Heart right ventricle (tissue), 16 donors: ENCODE measurements at regions not wholly inside any gene's neighbourhood (a gene's known extent, or its start where the extent isn't known, plus 50 kb on each side); places are given as distances from the start of the nearest gene placed in this dataset.

ENCODE experiments used
- ATAC-seq, 8 donors: fragments of 200-7000 bp; cut with Tn5 transposase; one replicate each; pipeline ENCODE4 v1.9.1; 2020; ENCODE audit warnings: mild to moderate bottlenecking in 8 of 8, moderate library complexity in 8 of 8, moderate number of reproducible peaks in 1 of 8
- DNase-seq, 2 donors: peaks; one replicate each; pipeline ENCODE4 v3.0.0-alpha.2; 2020
- H3K27ac ChIP-seq, 10 donors: fragments of 200-600 bp; sonication (generic) in 2 of 10; one replicate each; pipeline versions ENCODE4 v1.5.0 to v1.8.0; 2020 to 2022; ENCODE audit warnings: mild to moderate bottlenecking in 3 of 10
- H3K27me3 ChIP-seq, 7 donors: fragments of 200-600 bp; one replicate each; pipeline ENCODE4 v1.8.0; 2021 to 2022; ENCODE audit warnings: mild to moderate bottlenecking in 2 of 7
- H3K36me3 ChIP-seq, 9 donors: fragments of 200-600 bp; sonication (generic) in 1 of 9; one replicate each; pipeline versions ENCODE4 v1.5.0 to v1.8.0; 2020 to 2022; ENCODE audit warnings: mild to moderate bottlenecking in 2 of 9
- H3K4me1 ChIP-seq, 9 donors: fragments of 200-600 bp; sonication (generic) in 1 of 9; one replicate each; pipeline versions ENCODE4 v1.5.0 to v1.8.0; 2020 to 2022; ENCODE audit warnings: mild to moderate bottlenecking in 4 of 9
- H3K4me3 ChIP-seq, 10 donors: fragments of 200-600 bp; sonication (generic) in 2 of 10; one replicate each; pipeline versions ENCODE4 v1.5.0 to v1.8.0; 2020 to 2022; ENCODE audit warnings: mild to moderate bottlenecking in 7 of 10, moderate library complexity in 2 of 10
- H3K9me3 ChIP-seq, 11 donors: fragments of 200-600 bp in 10 of 11; sonication (generic) in 2 of 11; one replicate each; pipeline versions ENCODE4 v1.5.0 to v1.8.0; 2013 to 2022; ENCODE audit warnings: mild to moderate bottlenecking in 2 of 11, control low read depth in 1 of 11, moderate library complexity in 1 of 11
- CTCF ChIP-seq, 9 donors: fragments of 200-600 bp; sonication (generic) in 2 of 9; IDR thresholded peaks; one replicate each; pipeline versions ENCODE4 v1.5.0 to v1.8.0; 2021 to 2022; ENCODE audit warnings: antibody characterized with exemption in 9 of 9, mild to moderate bottlenecking in 5 of 9, moderate library complexity in 1 of 9
- WGBS, 2 donors: extraction: QIAGEN DNeasy Blood & Tissue Kit; methylation state at CpG; one replicate each; pipeline ENCODE4 v1.1.7; 2013; ENCODE audit warnings: inconsistent platforms in 1 of 2; 5-methylcytosine and 5-hydroxymethylcytosine counted together
- intact Hi-C, 10 donors: fragments of 100-400 bp; cut with DNase I; formaldehyde crosslinking; loops; one replicate each; pipeline versions ENCODE4 v1.11.1 to v1.14.2; 2022
- donor health status: Arrhythmogenic right ventricular cardiomyopathy.
- donor health status: ischemic (EF 13 %, LVEDD 7.1; RV severe dilation, severe dysfunction).
- donor health status: healthy with polysubstance abuse.
- donor health status: DM: no; HTN: yes; CAD: no.
- donor health status: DM: no; HTN: no; CAD: no.
- donor health status: ischemic (EF 25% LVEDD 6.9; RV normal size, moderate dysfunction).
- donor health status: ischemic (EF 25% LVEDD 5.7; RV mildly dilated, moderate dysfunction).
- donor health status: healthy.
- donor health status: DM: yes; HTN: yes; CAD: no.
- donor health status: Ischemic cardiomyopathy.
- donor health status: ischemic (EF 35%, LVEDD 5.7; RV mildly dilated, moderate dysfunction).
- donor health status: nonischemic (EF 11% LVEDD 7.7; RV severe dilation, severe dysfunction).
- donor health status: DM: yes; HTN: yes; CAD: no.
- donor health status: PGD.
- donor health status: ischemic (EF 29% LVEDD 5.4; RV normal size, mild dysfunction).
- donor health status: nonischemic (EF 23%, LVEDD 6.1; RV moderate dilation, normal function).

- ATAC-seq, result no peak
- WGBS, 2 donors, result 68% methylated on average over 1 of the region's 1 CpG
- no peak overlapping the region for H3K27ac ChIP-seq
- no peaks in the 10 kb centered on the region for H3K27me3 ChIP-seq
- DNase-seq, result no peak
- no peaks in the 10 kb centered on the region for H3K4me1 ChIP-seq
- no peak overlapping the region for H3K4me3 ChIP-seq
- intact Hi-C loops, result no loop called here
- no peak for TF ChIP-seq CTCF (IDR thresholded peaks at IDR 0.05)
- no peaks in the 10 kb centered on the region for H3K36me3 ChIP-seq
- H3K9me3 ChIP-seq, result peaks cover 0 to 9% (median 0%) of the 10 kb centered on the region in 11 donors
Measured at GRCh38 chr2:18339326-18339725, 221.1 kb downstream of the RDH14 start.

- TF ChIP-seq CTCF (IDR thresholded peaks at IDR 0.05), result no peak
- 43 to 64% methylated on average over 2 of the region's 2 CpGs for WGBS, 2 donors
Measured at GRCh38 chr2:18336975-18337374, 223.5 kb downstream of the RDH14 start.

GRCh38 chr2:18332477-18332876, 228.0 kb downstream of the RDH14 start:
- Histone ChIP-seq H3K4me1 (no peaks in the 10 kb centered on the region), H3K27me3 (no peaks in the 10 kb centered on the region), H3K36me3 (no peaks in the 10 kb centered on the region), H3K9me3 (no peaks in the 10 kb centered on the region), H3K4me3 (no peak overlapping the region), H3K27ac (no peak overlapping the region)
- 90 to 93% methylated on average over 6 of the region's 6 CpGs for WGBS, 2 donors
- ATAC-seq (no peak), DNase-seq (no peak)
- intact Hi-C loops, result no loop called here
- TF ChIP-seq CTCF (IDR thresholded peaks at IDR 0.05), result no peak

More at GRCh38 chr2:18336975-18337374, 223.5 kb downstream of the RDH14 start:
- Histone ChIP-seq H3K36me3 (no peaks in the 10 kb centered on the region), H3K9me3 (peaks cover 0 to 9% (median 0%) of the 10 kb centered on the region in 11 donors), H3K4me1 (no peaks in the 10 kb centered on the region), H3K27ac (no peak overlapping the region), H3K4me3 (no peak overlapping the region), H3K27me3 (no peaks in the 10 kb centered on the region)
- DNase-seq (no peak), ATAC-seq (no peak)
- intact Hi-C loops, result no loop called here

GRCh38 chr2:18325118-18325517, 235.3 kb downstream of the RDH14 start:
- DNase-seq, result no peak
- ATAC-seq, result no peak
- Histone ChIP-seq H3K36me3 (no peaks in the 10 kb centered on the region), H3K27me3 (no peaks in the 10 kb centered on the region), H3K4me3 (no peak overlapping the region), H3K4me1 (no peaks in the 10 kb centered on the region), H3K27ac (no peak overlapping the region), H3K9me3 (no peaks in the 10 kb centered on the region)
- no peak for TF ChIP-seq CTCF (IDR thresholded peaks at IDR 0.05)
- 79 to 85% methylated on average over 5 of the region's 5 CpGs for WGBS, 2 donors
- intact Hi-C loops, result no loop called here

GRCh38 chr2:18319987-18320386, 240.5 kb downstream of the RDH14 start:
- no peaks in the 10 kb centered on the region for H3K9me3 ChIP-seq
- H3K36me3 ChIP-seq, result no peaks in the 10 kb centered on the region
- no peak overlapping the region for H3K4me3 ChIP-seq
- intact Hi-C loops, result no loop called here
- DNase-seq (no peak), ATAC-seq (no peak)
- no peak overlapping the region for H3K27ac ChIP-seq
- no peak for TF ChIP-seq CTCF (IDR thresholded peaks at IDR 0.05)
- H3K4me1 ChIP-seq, result no peaks in the 10 kb centered on the region
- H3K27me3 ChIP-seq, result no peaks in the 10 kb centered on the region
